Nephron progenitor cell (in vitro differentiated cells): ENCODE measurements at regions not wholly inside any gene's neighbourhood (a gene's known extent, or its start where the extent isn't known, plus 50 kb on each side); places are given as distances from the start of the nearest gene placed in this dataset.
A peak's percentile ranks its signal among the peaks of the same experiment; 100 is the strongest.
"Not testable (repeated sequence)": the region's sequence is repeated elsewhere in the genome, so short reads cannot be mapped to it uniquely, and the experiment has no call there.

Experiments
- DNase-seq: peaks from one replicate; pipeline ENCODE4 v3.0.0; 2021
- H3K27ac Mint-ChIP-seq: 2 replicates; pipeline ENCODE4 v1.8.0; 2021; ENCODE audit warnings: mild to moderate bottlenecking, moderate library complexity, mixed read lengths
- H3K27me3 Mint-ChIP-seq: 2 replicates; pipeline ENCODE4 v1.8.0; 2021; ENCODE audit warnings: mild to moderate bottlenecking, low read depth, mixed read lengths; ENCODE audit not compliant: poor library complexity
- H3K36me3 Mint-ChIP-seq: 2 replicates; pipeline ENCODE4 v1.8.0; 2021; ENCODE audit warnings: low read depth, mixed read lengths
- H3K4me1 Mint-ChIP-seq: 2 replicates; pipeline ENCODE4 v1.8.0; 2021; ENCODE audit warnings: mixed read lengths
- H3K4me3 Mint-ChIP-seq: 2 replicates; pipeline ENCODE4 v1.8.0; 2021; ENCODE audit warnings: mild to moderate bottlenecking, moderate library complexity, mixed read lengths
- H3K9me3 Mint-ChIP-seq: 2 replicates; pipeline ENCODE4 v1.8.0; 2021; ENCODE audit warnings: mild to moderate bottlenecking, moderate library complexity, mixed read lengths
- CTCF ChIP-seq: fragments of 200-600 bp; sonication (generic); IDR thresholded peaks from 2 replicates; pipeline ENCODE4 v1.5.0; 2021; ENCODE audit warnings: antibody characterized with exemption

DNA sequence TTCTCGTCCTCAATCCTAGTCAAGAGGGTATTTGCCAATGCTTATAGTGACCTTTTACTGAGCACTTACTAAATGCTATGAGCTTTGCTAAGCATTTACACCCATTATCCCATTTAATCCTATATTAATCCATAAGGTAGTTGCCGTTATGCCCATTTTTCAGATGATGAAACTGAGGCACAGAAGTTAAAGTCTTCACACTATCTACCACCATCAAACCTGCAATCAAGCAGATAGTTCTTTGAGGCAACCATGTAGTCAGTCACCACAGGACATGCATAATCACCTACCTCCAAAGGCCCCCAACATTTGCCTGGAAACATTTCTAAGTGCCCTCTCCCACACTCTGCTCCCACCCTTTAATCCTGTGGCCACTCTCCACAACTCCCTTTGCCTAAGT, 149.6 kb downstream of the LY86 start:
- TF ChIP-seq CTCF = no peak
- Mint-ChIP-seq H3K9me3 (no peaks in the 10 kb centered on the region), H3K4me3 (peak overlapping the region; percentile 32), H3K27ac (peak overlapping the region; percentile 97), H3K36me3 (no peaks in the 10 kb centered on the region), H3K4me1 (peaks cover 84% of the 10 kb centered on the region), H3K27me3 (peaks cover 8% of the 10 kb centered on the region)
- DNase-seq = no peak

DNA sequence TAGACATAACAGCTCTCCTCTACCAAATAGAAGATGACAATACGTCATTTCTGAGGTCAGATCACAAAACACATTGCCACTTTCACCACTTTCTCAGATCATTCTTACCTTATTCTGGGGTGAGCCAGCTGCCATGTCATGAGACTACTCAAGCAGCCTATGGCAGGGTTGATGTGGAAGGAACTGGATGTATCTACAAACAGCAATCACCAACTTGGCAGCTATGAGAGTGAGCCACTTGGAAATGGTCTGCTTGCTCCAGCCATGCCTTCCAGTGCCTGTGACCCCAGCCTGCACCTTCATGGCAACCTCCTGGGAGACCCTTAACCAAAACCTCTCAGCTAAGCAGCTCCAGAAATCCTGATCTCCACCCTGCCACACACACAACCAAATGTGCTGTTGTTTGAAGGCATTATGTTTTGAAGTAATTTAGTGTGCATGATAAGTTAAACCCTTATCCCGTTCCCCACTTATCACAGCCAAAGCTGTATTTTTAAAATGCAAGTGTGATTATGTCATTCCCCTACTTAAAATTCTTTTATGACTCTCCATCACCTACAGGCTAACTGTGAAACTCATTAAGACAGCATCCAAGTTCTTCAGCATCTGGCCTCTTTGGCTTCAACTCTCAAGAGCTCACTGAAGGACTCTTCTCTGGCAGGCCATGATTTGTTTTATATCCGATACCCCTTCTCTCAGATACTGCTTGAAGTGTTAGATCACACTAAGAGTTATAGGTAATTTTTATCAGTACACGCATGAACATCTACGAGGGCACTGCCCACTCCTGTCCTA, 150.6 kb downstream of the LY86 start:
- peak overlapping the region; percentile 8 for H3K4me3 Mint-ChIP-seq
- no peak overlapping the region for H3K27ac Mint-ChIP-seq
- no peak for TF ChIP-seq CTCF
- H3K36me3 Mint-ChIP-seq = no peaks in the 10 kb centered on the region
- DNase-seq = no peak
- no peaks in the 10 kb centered on the region for H3K9me3 Mint-ChIP-seq
- no peaks in the 10 kb centered on the region for H3K27me3 Mint-ChIP-seq
- peaks cover 75% of the 10 kb centered on the region for H3K4me1 Mint-ChIP-seq

- no peak overlapping the region for H3K4me3 Mint-ChIP-seq
- DNase-seq = no peak
- H3K36me3 Mint-ChIP-seq = no peaks in the 10 kb centered on the region
- H3K27ac Mint-ChIP-seq = no peak overlapping the region
- TF ChIP-seq CTCF = no peak
- H3K27me3 Mint-ChIP-seq = no peaks in the 10 kb centered on the region
- no peaks in the 10 kb centered on the region for H3K9me3 Mint-ChIP-seq
- peaks cover 60% of the 10 kb centered on the region for H3K4me1 Mint-ChIP-seq
Observed at GRCh38 chr6:6740595-6740994, 152.1 kb downstream of the LY86 start.

- peak; percentile 27 for DNase-seq
- H3K4me3 Mint-ChIP-seq = no peak overlapping the region
Observed at GRCh38 chr6:6741264-6741663, 152.7 kb downstream of the LY86 start.

GRCh38 chr6:6742535-6742934, 154.0 kb downstream of the LY86 start:
- Mint-ChIP-seq H3K27ac (no peak overlapping the region), H3K27me3 (no peaks in the 10 kb centered on the region), H3K9me3 (no peaks in the 10 kb centered on the region), H3K4me1 (peaks cover 49% of the 10 kb centered on the region), H3K36me3 (no peaks in the 10 kb centered on the region), H3K4me3 (no peak overlapping the region)
- no peak for DNase-seq
- no peak for TF ChIP-seq CTCF

More at GRCh38 chr6:6741264-6741663, 152.7 kb downstream of the LY86 start:
- peaks cover 54% of the 10 kb centered on the region for H3K4me1 Mint-ChIP-seq
- no peak overlapping the region for H3K27ac Mint-ChIP-seq
- H3K9me3 Mint-ChIP-seq = no peaks in the 10 kb centered on the region
- no peaks in the 10 kb centered on the region for H3K36me3 Mint-ChIP-seq
- H3K27me3 Mint-ChIP-seq = no peaks in the 10 kb centered on the region
- TF ChIP-seq CTCF = no peak

- H3K9me3 Mint-ChIP-seq = no peaks in the 10 kb centered on the region
- no peak overlapping the region for H3K4me3 Mint-ChIP-seq
- H3K27ac Mint-ChIP-seq = no peak overlapping the region
- peaks cover 47% of the 10 kb centered on the region for H3K4me1 Mint-ChIP-seq
- no peaks in the 10 kb centered on the region for H3K36me3 Mint-ChIP-seq
- no peak for TF ChIP-seq CTCF
- no peak for DNase-seq
- no peaks in the 10 kb centered on the region for H3K27me3 Mint-ChIP-seq
Observed at GRCh38 chr6:6744551-6744950, 156.0 kb downstream of the LY86 start.

DNA sequence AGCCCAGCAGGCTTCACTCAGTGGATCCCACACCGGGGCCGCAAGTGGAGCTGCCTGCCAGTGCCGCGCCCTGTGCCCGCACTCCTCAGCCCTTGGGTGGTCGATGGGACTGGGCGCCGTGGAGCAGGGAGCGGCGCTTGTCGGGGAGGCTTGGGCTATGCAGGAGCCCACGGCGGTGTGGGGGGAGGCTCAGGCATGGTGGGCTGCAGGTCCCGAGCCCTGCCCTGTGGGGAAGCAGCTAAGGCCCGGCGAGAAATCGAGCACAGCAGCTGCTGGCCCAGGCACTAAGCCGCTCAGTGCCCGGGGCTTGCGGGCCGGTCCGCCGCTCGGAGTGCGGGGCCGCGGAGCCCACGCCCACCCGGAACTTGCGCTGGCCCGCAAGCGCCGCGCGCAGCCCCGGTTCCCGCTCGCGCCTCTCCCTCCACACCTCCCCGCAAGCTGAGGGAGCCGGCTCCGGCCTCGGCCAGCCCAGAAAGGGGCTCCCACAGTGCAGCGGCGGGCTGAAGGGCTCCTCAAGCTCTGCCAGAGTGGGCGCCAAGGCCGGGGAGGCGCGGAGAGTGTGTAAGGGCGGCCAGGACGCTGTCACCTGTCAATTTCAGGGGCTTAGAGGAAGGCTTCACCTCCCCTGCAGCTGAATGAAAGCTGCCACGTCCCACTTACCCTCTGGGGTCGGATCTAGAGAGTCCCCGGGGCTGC, 157.3 kb downstream of the LY86 start:
- peaks cover 56% of the 10 kb centered on the region for H3K4me1 Mint-ChIP-seq
- H3K27me3 Mint-ChIP-seq, H3K36me3 Mint-ChIP-seq, H3K9me3 Mint-ChIP-seq, H3K27ac Mint-ChIP-seq, DNase-seq, H3K4me3 Mint-ChIP-seq: not testable (repeated sequence)
